ENCODE measurements at regions not wholly inside any gene's neighbourhood (a gene's known extent, or its start where the extent isn't known, plus 50 kb on each side); places are given as distances from the start of the nearest gene placed in this dataset.

DNA sequence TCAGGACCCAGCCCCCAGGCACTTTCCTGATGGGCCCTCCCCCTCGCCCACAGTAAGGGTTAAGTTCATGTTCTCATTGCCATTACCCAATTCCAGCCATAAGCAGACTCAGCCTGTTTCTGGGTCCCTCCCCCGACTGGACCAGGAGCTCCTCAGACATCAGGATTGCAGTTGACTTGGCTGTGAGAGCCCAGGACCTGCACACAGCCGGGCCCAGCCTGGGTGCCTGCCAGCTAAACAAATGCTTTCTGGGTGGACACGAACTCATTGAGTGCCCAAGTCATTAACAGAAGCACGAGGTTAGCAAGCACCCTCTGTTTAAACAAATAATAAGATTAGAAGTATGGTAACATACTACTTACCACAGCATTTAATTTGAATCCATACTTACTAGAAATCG, 147.9 kb upstream of the POU3F1 start:
- TF ChIP-seq, protein P1, sequence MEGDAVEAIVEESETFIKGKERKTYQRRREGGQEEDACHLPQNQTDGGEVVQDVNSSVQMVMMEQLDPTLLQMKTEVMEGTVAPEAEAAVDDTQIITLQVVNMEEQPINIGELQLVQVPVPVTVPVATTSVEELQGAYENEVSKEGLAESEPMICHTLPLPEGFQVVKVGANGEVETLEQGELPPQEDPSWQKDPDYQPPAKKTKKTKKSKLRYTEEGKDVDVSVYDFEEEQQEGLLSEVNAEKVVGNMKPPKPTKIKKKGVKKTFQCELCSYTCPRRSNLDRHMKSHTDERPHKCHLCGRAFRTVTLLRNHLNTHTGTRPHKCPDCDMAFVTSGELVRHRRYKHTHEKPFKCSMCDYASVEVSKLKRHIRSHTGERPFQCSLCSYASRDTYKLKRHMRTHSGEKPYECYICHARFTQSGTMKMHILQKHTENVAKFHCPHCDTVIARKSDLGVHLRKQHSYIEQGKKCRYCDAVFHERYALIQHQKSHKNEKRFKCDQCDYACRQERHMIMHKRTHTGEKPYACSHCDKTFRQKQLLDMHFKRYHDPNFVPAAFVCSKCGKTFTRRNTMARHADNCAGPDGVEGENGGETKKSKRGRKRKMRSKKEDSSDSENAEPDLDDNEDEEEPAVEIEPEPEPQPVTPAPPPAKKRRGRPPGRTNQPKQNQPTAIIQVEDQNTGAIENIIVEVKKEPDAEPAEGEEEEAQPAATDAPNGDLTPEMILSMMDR (conservative IDR thresholded peaks at IDR 0.05): no peak
- TF ChIP-seq EZH2 (IDR thresholded peaks at IDR 0.05; ENCODE audit: low read depth): no peak

Data from PC-9 (cell line).